Left lung (tissue), 4 donors: ENCODE measurements at regions not wholly inside any gene's neighbourhood (a gene's known extent, or its start where the extent isn't known, plus 50 kb on each side); places are given as distances from the start of the nearest gene placed in this dataset.
A peak's percentile ranks its signal among the peaks of the same experiment; 100 is the strongest.

Experiments used
- ATAC-seq: fragments of 200-7000 bp; cut with Tn5 transposase; one replicate; pipeline ENCODE4 v1.9.1; 2020; ENCODE audit warnings: moderate library complexity
- DNase-seq, 4 donors: peaks; one replicate each; pipeline ENCODE4 v3.0.0-alpha.2; 2013 to 2020
- H3K27ac ChIP-seq, 2 donors: fragments of 200-600 bp; sonication (generic) in 1 of 2; one replicate each; pipeline versions ENCODE4 v1.5.0 to v1.8.0; 2020 to 2021
- H3K27me3 ChIP-seq, 2 donors: fragments of 200-600 bp; sonication (generic) in 1 of 2; one replicate each; pipeline versions ENCODE4 v1.5.0 to v1.8.0; 2020 to 2021
- H3K36me3 ChIP-seq, 2 donors: fragments of 200-600 bp; sonication (generic) in 1 of 2; one replicate each; pipeline versions ENCODE4 v1.5.0 to v1.8.0; 2020 to 2021
- H3K4me1 ChIP-seq, 2 donors: fragments of 200-600 bp; one replicate each; pipeline ENCODE4 v1.8.0; 2021
- H3K4me3 ChIP-seq, 2 donors: fragments of 200-600 bp; sonication (generic) in 1 of 2; one replicate each; pipeline versions ENCODE4 v1.5.0 to v1.8.0; 2020 to 2021; ENCODE audit warnings: mild to moderate bottlenecking in 1 of 2
- H3K9me3 ChIP-seq, 2 donors: fragments of 200-600 bp; sonication (generic) in 1 of 2; one replicate each; pipeline versions ENCODE4 v1.5.0 to v1.8.0; 2020 to 2021
- intact Hi-C, 2 donors: fragments of 100-400 bp; cut with DNase I; formaldehyde crosslinking; loops; one replicate each; pipeline versions ENCODE4 v1.11.2 to v1.14.2; 2022
- TF ChIP-seq, protein P1 (sequence below), 2 donors: fragments of 200-600 bp; sonication (generic) in 1 of 2; IDR thresholded peaks; one replicate each; pipeline versions ENCODE4 v1.5.0 to v1.8.0; 2021; ENCODE audit warnings: antibody characterized with exemption in 2 of 2
- donor health status: DM: no; HTN: yes; CAD: no.
- donor health status: DM: no; HTN: no; CAD: no.

GRCh38 chr9:119859128-119859527 lies 489.9 kb upstream of the BRINP1 start:
- TF ChIP-seq, protein P1, sequence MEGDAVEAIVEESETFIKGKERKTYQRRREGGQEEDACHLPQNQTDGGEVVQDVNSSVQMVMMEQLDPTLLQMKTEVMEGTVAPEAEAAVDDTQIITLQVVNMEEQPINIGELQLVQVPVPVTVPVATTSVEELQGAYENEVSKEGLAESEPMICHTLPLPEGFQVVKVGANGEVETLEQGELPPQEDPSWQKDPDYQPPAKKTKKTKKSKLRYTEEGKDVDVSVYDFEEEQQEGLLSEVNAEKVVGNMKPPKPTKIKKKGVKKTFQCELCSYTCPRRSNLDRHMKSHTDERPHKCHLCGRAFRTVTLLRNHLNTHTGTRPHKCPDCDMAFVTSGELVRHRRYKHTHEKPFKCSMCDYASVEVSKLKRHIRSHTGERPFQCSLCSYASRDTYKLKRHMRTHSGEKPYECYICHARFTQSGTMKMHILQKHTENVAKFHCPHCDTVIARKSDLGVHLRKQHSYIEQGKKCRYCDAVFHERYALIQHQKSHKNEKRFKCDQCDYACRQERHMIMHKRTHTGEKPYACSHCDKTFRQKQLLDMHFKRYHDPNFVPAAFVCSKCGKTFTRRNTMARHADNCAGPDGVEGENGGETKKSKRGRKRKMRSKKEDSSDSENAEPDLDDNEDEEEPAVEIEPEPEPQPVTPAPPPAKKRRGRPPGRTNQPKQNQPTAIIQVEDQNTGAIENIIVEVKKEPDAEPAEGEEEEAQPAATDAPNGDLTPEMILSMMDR (IDR thresholded peaks at IDR 0.05): no peak
- no peak for DNase-seq
- Histone ChIP-seq H3K9me3 (no peaks in the 10 kb centered on the region), H3K27ac (no peak overlapping the region), H3K27me3 (no peaks in the 10 kb centered on the region), H3K4me3 (no peak overlapping the region), H3K36me3 (no peaks in the 10 kb centered on the region), H3K4me1 (no peaks in the 10 kb centered on the region)
- ATAC-seq: no peak
- intact Hi-C loops: no loop called here

DNA sequence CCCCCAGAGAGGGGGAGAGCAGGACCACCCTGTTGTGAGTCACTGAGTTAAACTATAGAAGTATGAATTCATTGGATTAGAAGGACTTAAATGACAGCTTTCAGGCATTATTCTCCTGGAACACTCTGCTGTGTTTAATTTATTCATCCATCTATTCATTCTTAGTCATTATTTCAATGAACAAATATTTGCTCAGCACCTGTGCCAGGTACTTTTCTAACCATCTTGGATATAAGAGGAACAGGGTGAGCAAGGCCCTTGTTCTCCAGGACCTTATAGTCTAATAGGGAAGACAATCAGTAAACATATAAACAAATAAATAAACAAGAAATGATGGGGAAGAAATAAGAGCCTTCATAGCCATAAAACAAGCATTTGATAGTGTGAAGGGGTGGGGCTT lies 483.9 kb upstream of the BRINP1 start:
- DNase-seq: no peak
- no peak overlapping the region for H3K27ac ChIP-seq
- H3K9me3 ChIP-seq: no peaks in the 10 kb centered on the region
- intact Hi-C loops: no loop called here
- H3K4me3 ChIP-seq: no peak overlapping the region
- no peaks in the 10 kb centered on the region for H3K27me3 ChIP-seq
- no peaks in the 10 kb centered on the region for H3K36me3 ChIP-seq
- H3K4me1 ChIP-seq: no peaks in the 10 kb centered on the region
- ATAC-seq: peak; percentile 26
- TF ChIP-seq, protein P1 (IDR thresholded peaks at IDR 0.05): no peak

GRCh38 chr9:119852390-119852789 lies 483.2 kb upstream of the BRINP1 start:
- no peak for DNase-seq
- no peaks in the 10 kb centered on the region for H3K4me1 ChIP-seq
- peaks cover 0 to 2% of the 10 kb centered on the region in 2 donors for H3K9me3 ChIP-seq
- intact Hi-C loops: no loop called here
- H3K27me3 ChIP-seq: no peaks in the 10 kb centered on the region
- H3K4me3 ChIP-seq: no peak overlapping the region
- H3K36me3 ChIP-seq: no peaks in the 10 kb centered on the region
- TF ChIP-seq, protein P1 (IDR thresholded peaks at IDR 0.05): no peak
- ATAC-seq: no peak
- no peak overlapping the region for H3K27ac ChIP-seq

DNA sequence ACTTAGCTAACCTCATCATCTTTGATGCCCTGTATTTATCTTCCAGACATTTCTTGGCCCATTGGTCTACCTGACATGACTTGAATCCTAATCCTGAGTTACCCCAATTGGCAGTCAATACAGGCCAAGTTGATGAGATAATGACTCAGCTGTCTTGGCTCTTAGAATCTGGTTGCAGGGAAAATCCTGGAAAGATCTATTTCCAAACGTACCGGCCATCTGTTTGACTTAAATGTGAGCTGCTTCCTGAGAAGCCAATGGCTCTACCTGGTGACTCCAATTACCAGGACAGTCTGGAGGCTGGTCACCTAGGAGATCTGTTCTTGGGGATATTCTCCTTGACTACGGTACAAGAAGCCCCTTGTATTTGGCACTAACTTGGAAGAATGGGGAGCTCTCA lies 475.2 kb upstream of the BRINP1 start:
- Histone ChIP-seq H3K36me3 (no peaks in the 10 kb centered on the region), H3K27ac (no peak overlapping the region), H3K9me3 (peaks cover 0 to 14% of the 10 kb centered on the region in 2 donors), H3K4me1 (no peaks in the 10 kb centered on the region), H3K4me3 (no peak overlapping the region), H3K27me3 (no peaks in the 10 kb centered on the region)
- TF ChIP-seq, protein P1 (IDR thresholded peaks at IDR 0.05): no peak
- DNase-seq: no peak
- no peak for ATAC-seq
- intact Hi-C loops: no loop called here

DNA sequence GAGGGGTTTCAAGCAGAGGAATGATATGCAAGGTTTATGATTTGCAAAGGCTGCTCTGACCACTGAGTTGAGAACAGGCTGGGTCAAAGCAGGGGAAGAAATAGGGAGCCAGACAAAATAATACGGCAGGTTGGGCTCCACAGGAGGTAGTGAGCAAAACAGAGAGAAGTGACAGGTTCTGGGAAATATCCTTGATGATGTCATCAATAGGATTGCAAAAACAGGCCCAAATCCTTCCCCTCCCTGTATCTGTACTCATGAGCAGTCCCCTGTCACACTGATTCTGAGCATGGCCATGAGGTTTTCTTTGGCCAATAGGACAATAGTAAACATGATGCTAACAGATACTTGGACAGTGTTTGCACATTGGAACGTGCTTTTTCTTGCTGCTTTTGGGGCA lies 471.8 kb upstream of the BRINP1 start:
- Histone ChIP-seq H3K36me3 (no peaks in the 10 kb centered on the region), H3K4me3 (no peak overlapping the region), H3K9me3 (no peaks in the 10 kb centered on the region), H3K27ac (no peak overlapping the region), H3K27me3 (no peaks in the 10 kb centered on the region), H3K4me1 (no peaks in the 10 kb centered on the region)
- TF ChIP-seq, protein P1 (IDR thresholded peaks at IDR 0.05): no peak
- intact Hi-C loops: no loop called here
- ATAC-seq (no peak), DNase-seq (no peak)
